Activated naive CD4-positive, alpha-beta T cell treated with Interleukin-2 at 50 U/mL for 16 hours (primary cell): ENCODE measurements at regions not wholly inside any gene's neighbourhood (a gene's known extent, or its start where the extent isn't known, plus 50 kb on each side); places are given as distances from the start of the nearest gene placed in this dataset.
A peak's percentile ranks its signal among the peaks of the same experiment; 100 is the strongest.
"Not testable (repeated sequence)": the region's sequence is repeated elsewhere in the genome, so short reads cannot be mapped to it uniquely, and the experiment has no call there.

ENCODE experiments used
- DNase-seq: peaks from one replicate; pipeline ENCODE4 v3.0.0-alpha.2; 2020

GRCh38 chr7:65251851-65252620 lies 121.6 kb upstream of the ZNF92 start:
- peak; percentile 50 for DNase-seq

- no peak for DNase-seq
Observed at GRCh38 chr7:65250697-65251395, 122.8 kb upstream of the ZNF92 start.

GRCh38 chr7:65250216-65250615 lies 123.4 kb upstream of the ZNF92 start:
- DNase-seq: no peak

GRCh38 chr7:65247491-65247890 lies 126.2 kb upstream of the ZNF92 start:
- no peak for DNase-seq

GRCh38 chr7:65239707-65240352 lies 133.8 kb upstream of the ZNF92 start:
- no peak for DNase-seq

- DNase-seq: no peak
Observed at GRCh38 chr7:65239324-65239706, 134.3 kb upstream of the ZNF92 start.

- DNase-seq: no peak
Observed at GRCh38 chr7:65238785-65239184, 134.9 kb upstream of the ZNF92 start.

- DNase-seq: no peak
Observed at GRCh38 chr7:65235586-65235985, 138.1 kb upstream of the ZNF92 start.

GRCh38 chr7:65233409-65234034 lies 140.1 kb upstream of the ZNF92 start:
- no peak for DNase-seq

GRCh38 chr7:65230231-65230630 lies 143.4 kb upstream of the ZNF92 start:
- no peak for DNase-seq

- no peak for DNase-seq
Observed at GRCh38 chr7:65225422-65226006, 148.1 kb upstream of the ZNF92 start.

GRCh38 chr7:65222655-65223054 lies 151.0 kb upstream of the ZNF92 start:
- no peak for DNase-seq

GRCh38 chr7:65221683-65222082 lies 152.0 kb upstream of the ZNF92 start:
- DNase-seq: no peak

GRCh38 chr7:65219623-65220022 lies 154.0 kb upstream of the ZNF92 start:
- DNase-seq: no peak

- peak; percentile 50 for DNase-seq
Observed at GRCh38 chr7:65216469-65216868, 157.2 kb upstream of the ZNF92 start.

- not testable (repeated sequence) for DNase-seq
Observed at GRCh38 chr7:65213260-65213659, 160.4 kb upstream of the ZNF92 start.

- not testable (repeated sequence) for DNase-seq
Observed at GRCh38 chr7:65199221-65199620, 174.4 kb upstream of the ZNF92 start.

GRCh38 chr7:65193334-65194058 lies 180.2 kb upstream of the ZNF92 start:
- not testable (repeated sequence) for DNase-seq

GRCh38 chr7:65177041-65177440 lies 170.6 kb upstream of the ERV3-1 start:
- DNase-seq: not testable (repeated sequence)

- not testable (repeated sequence) for DNase-seq
Observed at GRCh38 chr7:65150105-65150504, 143.6 kb upstream of the ERV3-1 start.

GRCh38 chr7:65146118-65146914 lies 139.8 kb upstream of the ERV3-1 start:
- DNase-seq: not testable (repeated sequence)
